OCI-LY1 (cell line): ENCODE measurements at regions not wholly inside any gene's neighbourhood (a gene's known extent, or its start where the extent isn't known, plus 50 kb on each side); places are given as distances from the start of the nearest gene placed in this dataset.

ENCODE experiments used
- H2AFZ ChIP-seq: fragments of 200-600 bp; sonication (generic), shearing (Covaris generic); 2 replicates; pipeline ENCODE4 v1.6.0; 2014; ENCODE audit warnings: antibody characterized with exemption, mild to moderate bottlenecking, low read length
- H3F3A ChIP-seq: fragments of 200-600 bp; sonication (generic), shearing (Covaris generic); 2 replicates; pipeline ENCODE4 v1.6.0; 2014; ENCODE audit warnings: mild to moderate bottlenecking, antibody characterized with exemption, low read length, moderate library complexity; ENCODE audit not compliant: insufficient read depth
- H3K27ac ChIP-seq: fragments of 200-600 bp; sonication (generic); 2 replicates; pipeline ENCODE4 v1.5.1; 2014; ENCODE audit warnings: low read length, mixed run types, mild to moderate bottlenecking, low read depth; ENCODE audit not compliant: poor library complexity, severe bottlenecking
- H3K27me3 ChIP-seq: fragments of 200-600 bp; sonication (generic); 2 replicates; pipeline ENCODE4 v1.6.0; 2014; ENCODE audit warnings: antibody characterized with exemption, mild to moderate bottlenecking, low read length, moderate library complexity; ENCODE audit not compliant: insufficient read depth
- H3K36me3 ChIP-seq: fragments of 200-600 bp; sonication (generic); 2 replicates; pipeline ENCODE4 v1.6.1; 2014; ENCODE audit warnings: mild to moderate bottlenecking, antibody characterized with exemption, low read length, moderate library complexity, mixed read lengths; ENCODE audit not compliant: insufficient read depth
- H3K4me1 ChIP-seq: fragments of 200-600 bp; sonication (generic); 2 replicates; pipeline ENCODE4 v1.5.1; 2014; ENCODE audit warnings: mild to moderate bottlenecking, low read length, moderate library complexity; ENCODE audit not compliant: insufficient read depth, severe bottlenecking
- H3K4me2 ChIP-seq: fragments of 200-600 bp; sonication (generic), shearing (Covaris generic); 2 replicates; pipeline ENCODE4 v1.6.1; 2014; ENCODE audit warnings: low read length
- H3K4me3 ChIP-seq: fragments of 200-600 bp; sonication (generic); 2 replicates; pipeline ENCODE4 v1.5.1; 2014; ENCODE audit warnings: low read length, low read depth, mild to moderate bottlenecking, mixed read lengths; ENCODE audit not compliant: poor library complexity, severe bottlenecking
- H3K79me2 ChIP-seq: fragments of 200-600 bp; shearing (Covaris generic); 2 replicates; pipeline ENCODE4 v1.6.1; 2016; ENCODE audit warnings: mixed run types, low read length, mixed read lengths; ENCODE audit not compliant: insufficient read depth
- H3K9ac ChIP-seq: fragments of 200-600 bp; sonication (generic), shearing (Covaris generic); 2 replicates; pipeline ENCODE4 v1.6.1; 2014; ENCODE audit warnings: mild to moderate bottlenecking, low read length, mixed read lengths
- H3K9me2 ChIP-seq: fragments of 200-600 bp; sonication (generic), shearing (Covaris generic); 2 replicates; pipeline ENCODE4 v1.6.1; 2014; ENCODE audit warnings: low read depth, mild to moderate bottlenecking, low read length, mixed read lengths
- H3K9me3 ChIP-seq: fragments of 200-600 bp; shearing (Covaris generic); 2 replicates; pipeline ENCODE4 v1.6.1; 2014; ENCODE audit warnings: low read length, mixed read lengths
- H4K20me1 ChIP-seq: fragments of 200-600 bp; sonication (generic), shearing (Covaris generic); 2 replicates; pipeline ENCODE4 v1.6.0; 2016; ENCODE audit warnings: mild to moderate bottlenecking, low read length; ENCODE audit not compliant: insufficient read depth
- EZH2 ChIP-seq: fragments of 200-600 bp; sonication (generic), shearing (Covaris generic); IDR thresholded peaks from 2 replicates; pipeline ENCODE4 v1.8.0; 2017; ENCODE audit warnings: borderline replicate concordance, mixed run types, mild to moderate bottlenecking, antibody characterized with exemption, low read length, moderate library complexity, mixed read lengths
- TF ChIP-seq, protein P1 (sequence below): fragments of 200-600 bp; sonication (generic), shearing (Covaris generic); IDR thresholded peaks from 2 replicates; pipeline ENCODE4 v1.5.1; 2017; ENCODE audit warnings: mild to moderate bottlenecking, antibody characterized with exemption, low read length, moderate library complexity, mixed read lengths

GRCh38 chrX:63959975-63960374 is 175.0 kb upstream of the ARHGEF9 start:
- H3K79me2 ChIP-seq: no peaks in the 10 kb centered on the region
- H3K27me3 ChIP-seq: no peaks in the 10 kb centered on the region
- H3K4me1 ChIP-seq: no peaks in the 10 kb centered on the region
- H4K20me1 ChIP-seq: no peaks in the 10 kb centered on the region
- H2AFZ ChIP-seq: no peak overlapping the region
- no peaks in the 10 kb centered on the region for H3F3A ChIP-seq
- H3K4me2 ChIP-seq: no peak overlapping the region
- H3K9ac ChIP-seq: no peak overlapping the region
- no peaks in the 10 kb centered on the region for H3K9me3 ChIP-seq
- no peak overlapping the region for H3K4me3 ChIP-seq
- H3K27ac ChIP-seq: no peak overlapping the region
- H3K9me2 ChIP-seq: no peaks in the 10 kb centered on the region
- TF ChIP-seq, protein P1, sequence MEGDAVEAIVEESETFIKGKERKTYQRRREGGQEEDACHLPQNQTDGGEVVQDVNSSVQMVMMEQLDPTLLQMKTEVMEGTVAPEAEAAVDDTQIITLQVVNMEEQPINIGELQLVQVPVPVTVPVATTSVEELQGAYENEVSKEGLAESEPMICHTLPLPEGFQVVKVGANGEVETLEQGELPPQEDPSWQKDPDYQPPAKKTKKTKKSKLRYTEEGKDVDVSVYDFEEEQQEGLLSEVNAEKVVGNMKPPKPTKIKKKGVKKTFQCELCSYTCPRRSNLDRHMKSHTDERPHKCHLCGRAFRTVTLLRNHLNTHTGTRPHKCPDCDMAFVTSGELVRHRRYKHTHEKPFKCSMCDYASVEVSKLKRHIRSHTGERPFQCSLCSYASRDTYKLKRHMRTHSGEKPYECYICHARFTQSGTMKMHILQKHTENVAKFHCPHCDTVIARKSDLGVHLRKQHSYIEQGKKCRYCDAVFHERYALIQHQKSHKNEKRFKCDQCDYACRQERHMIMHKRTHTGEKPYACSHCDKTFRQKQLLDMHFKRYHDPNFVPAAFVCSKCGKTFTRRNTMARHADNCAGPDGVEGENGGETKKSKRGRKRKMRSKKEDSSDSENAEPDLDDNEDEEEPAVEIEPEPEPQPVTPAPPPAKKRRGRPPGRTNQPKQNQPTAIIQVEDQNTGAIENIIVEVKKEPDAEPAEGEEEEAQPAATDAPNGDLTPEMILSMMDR: no peak
- no peak for TF ChIP-seq EZH2
- no peaks in the 10 kb centered on the region for H3K36me3 ChIP-seq

GRCh38 chrX:63958134-63958865 is 173.3 kb upstream of the ARHGEF9 start:
- Histone ChIP-seq H3K9me3 (no peaks in the 10 kb centered on the region), H3K79me2 (no peaks in the 10 kb centered on the region), H3F3A (no peaks in the 10 kb centered on the region), H4K20me1 (no peaks in the 10 kb centered on the region), H3K9me2 (no peaks in the 10 kb centered on the region), H3K4me3 (no peak overlapping the region), H3K36me3 (no peaks in the 10 kb centered on the region), H3K27me3 (no peaks in the 10 kb centered on the region), H3K4me2 (no peak overlapping the region), H3K9ac (no peak overlapping the region), H3K4me1 (no peaks in the 10 kb centered on the region), H2AFZ (no peak overlapping the region), H3K27ac (no peak overlapping the region)
- TF ChIP-seq EZH2: no peak
- TF ChIP-seq, protein P1: no peak

GRCh38 chrX:63935835-63936234 is 150.8 kb upstream of the ARHGEF9 start:
- H3K27ac ChIP-seq: no peak overlapping the region

GRCh38 chrX:63934791-63935190 is 149.8 kb upstream of the ARHGEF9 start:
- Histone ChIP-seq H2AFZ (no peak overlapping the region), H3K27ac (no peak overlapping the region), H3F3A (no peaks in the 10 kb centered on the region), H3K4me3 (no peak overlapping the region), H3K4me1 (no peaks in the 10 kb centered on the region), H3K9me2 (no peaks in the 10 kb centered on the region), H4K20me1 (no peaks in the 10 kb centered on the region), H3K9me3 (no peaks in the 10 kb centered on the region), H3K79me2 (no peaks in the 10 kb centered on the region), H3K27me3 (no peaks in the 10 kb centered on the region), H3K9ac (no peak overlapping the region), H3K36me3 (no peaks in the 10 kb centered on the region), H3K4me2 (no peak overlapping the region)
- TF ChIP-seq EZH2: no peak
- TF ChIP-seq, protein P1: no peak

More at GRCh38 chrX:63935835-63936234, 150.8 kb upstream of the ARHGEF9 start:
- H3K4me3 ChIP-seq: no peak overlapping the region
- TF ChIP-seq EZH2: no peak
- no peak overlapping the region for H2AFZ ChIP-seq
- no peaks in the 10 kb centered on the region for H4K20me1 ChIP-seq
- no peaks in the 10 kb centered on the region for H3K4me1 ChIP-seq
- H3F3A ChIP-seq: no peaks in the 10 kb centered on the region
- no peaks in the 10 kb centered on the region for H3K9me2 ChIP-seq
- H3K27me3 ChIP-seq: no peaks in the 10 kb centered on the region
- H3K79me2 ChIP-seq: no peaks in the 10 kb centered on the region
- H3K9ac ChIP-seq: no peak overlapping the region
- no peak overlapping the region for H3K4me2 ChIP-seq
- no peaks in the 10 kb centered on the region for H3K36me3 ChIP-seq
- no peaks in the 10 kb centered on the region for H3K9me3 ChIP-seq
